GM19452 (cell line): ENCODE measurements at regions not wholly inside any gene's neighbourhood (a gene's known extent, or its start where the extent isn't known, plus 50 kb on each side); places are given as distances from the start of the nearest gene placed in this dataset.
"Not testable (repeated sequence)": the region's sequence is repeated elsewhere in the genome, so short reads cannot be mapped to it uniquely, and the experiment has no call there.

ENCODE experiments used
- ATAC-seq: cut with Tn5 transposase; IDR thresholded peaks from one replicate; pipeline ENCODE4 v1.9.1; 2021; ENCODE audit not compliant: unreplicated experiment

- ATAC-seq = no peak
Observed at GRCh38 chr1:170448661-170449158, 83.3 kb upstream of the GORAB start.

- not testable (repeated sequence) for ATAC-seq
Observed at GRCh38 chr1:170457325-170458050, 74.5 kb upstream of the GORAB start.

- ATAC-seq = no peak
Observed at GRCh38 chr1:170460001-170460400, 72.0 kb upstream of the GORAB start.

- no peak for ATAC-seq
Observed at GRCh38 chr1:170460414-170461155, 71.4 kb upstream of the GORAB start.

GRCh38 chr1:170461291-170461747 lies 70.6 kb upstream of the GORAB start:
- ATAC-seq = no peak

- ATAC-seq = no peak
Observed at GRCh38 chr1:170461762-170462384, 70.1 kb upstream of the GORAB start.

GRCh38 chr1:170470121-170470520 lies 61.8 kb upstream of the GORAB start:
- ATAC-seq = no peak

GRCh38 chr1:170471398-170472053 lies 60.4 kb upstream of the GORAB start:
- no peak for ATAC-seq

GRCh38 chr1:170481000-170481399 lies 51.0 kb upstream of the GORAB start:
- ATAC-seq = no peak
